T47D (cell line): ENCODE measurements at regions not wholly inside any gene's neighbourhood (a gene's known extent, or its start where the extent isn't known, plus 50 kb on each side); places are given as distances from the start of the nearest gene placed in this dataset.

ENCODE experiments used
- DNase-seq, 2 experiments: peaks; one replicate each; pipeline versions ENCODE4 v3.0.0 to v3.0.0-alpha.2; 2011 to 2012; ENCODE audit warnings: low read depth in 1 of 2, low spot score in 1 of 2
- JUND ChIP-seq: IDR thresholded peaks from 2 replicates; pipeline ENCODE4 v1.6.1; 2012; ENCODE audit warnings: low read depth
- in situ Hi-C: cut with HindIII; loops from 2 replicates; pipeline ENCODE4 v1.10.0; 2016; ENCODE audit warnings: low sequenced_read_pairs, low pct_unique_long_range_greater_than_20kb

DNA sequence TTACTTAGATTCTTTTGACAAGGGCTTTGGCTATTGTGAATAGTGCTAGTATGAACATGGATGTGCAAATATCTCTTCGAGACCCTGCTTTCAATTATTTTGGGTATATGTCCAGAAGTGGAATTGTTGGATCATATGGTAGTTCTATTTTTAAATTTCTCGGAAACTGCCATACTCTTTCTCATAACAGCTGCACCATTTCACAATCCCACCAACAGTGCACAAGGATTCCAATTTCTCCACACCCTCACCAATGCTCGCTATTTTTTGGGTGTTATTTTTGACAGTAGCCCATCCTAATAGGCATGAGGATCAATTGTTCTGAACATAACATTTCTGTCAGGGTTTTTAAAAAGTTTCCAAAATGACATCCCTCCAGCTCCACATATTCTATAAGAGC lies 69.2 kb upstream of the ESR1 start:
- in situ Hi-C loops: no loop called here
- TF ChIP-seq JUND: no peak
- no peak for DNase-seq

DNA sequence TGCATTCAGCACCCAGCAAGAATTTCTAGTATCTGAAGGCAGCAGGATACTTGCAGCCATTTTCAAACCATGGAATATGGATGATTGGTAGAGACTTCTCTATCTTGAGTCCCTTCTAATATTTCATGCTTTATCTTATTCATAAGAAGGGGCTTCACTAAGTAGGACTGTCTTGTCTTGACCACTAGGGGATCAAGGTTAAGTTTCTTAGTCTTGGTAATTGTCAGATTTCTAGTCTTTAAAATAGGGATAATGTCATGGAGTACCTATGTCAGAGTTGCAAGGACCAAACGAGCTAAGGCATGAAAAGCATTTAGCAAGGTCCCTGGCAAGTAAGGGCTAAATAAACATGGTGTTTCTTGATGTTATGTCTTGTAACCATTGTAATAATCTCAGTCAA lies 68.5 kb upstream of the ESR1 start:
- TF ChIP-seq JUND: no peak
- in situ Hi-C loops: no loop called here
- no peak for DNase-seq

DNA sequence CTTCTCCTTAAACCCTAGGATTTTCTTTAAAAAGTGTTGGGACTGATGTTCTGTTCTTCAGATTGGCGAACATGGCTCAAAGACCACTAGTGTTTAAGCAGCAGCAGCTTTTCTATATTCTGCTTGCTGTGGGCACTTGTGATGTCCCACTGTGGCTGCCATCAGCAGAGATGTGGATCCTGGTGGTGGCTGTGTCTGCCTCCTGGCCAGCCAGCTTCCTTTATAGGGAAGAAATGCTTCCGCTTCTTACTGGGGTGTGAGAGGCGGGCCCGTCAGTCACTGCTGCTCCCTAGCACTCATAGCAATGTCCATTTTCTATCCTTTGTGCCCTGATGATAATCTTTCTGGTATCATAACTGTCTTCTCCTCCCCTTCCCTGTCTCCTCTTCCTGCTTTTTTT lies 66.7 kb upstream of the ESR1 start:
- no peak for DNase-seq
- in situ Hi-C loops: no loop called here
- no peak for TF ChIP-seq JUND

GRCh38 chr6:151747896-151748295 lies 59.6 kb upstream of the ESR1 start:
- DNase-seq: no peak
- no peak for TF ChIP-seq JUND
- in situ Hi-C loops: no loop called here

GRCh38 chr6:151749341-151749740 lies 58.1 kb upstream of the ESR1 start:
- in situ Hi-C loops: no loop called here
- no peak for TF ChIP-seq JUND
- DNase-seq: no peak

GRCh38 chr6:151753581-151753980 lies 53.9 kb upstream of the ESR1 start:
- DNase-seq: peak in 1 of 2 experiments; percentile 55
- TF ChIP-seq JUND: no peak
- in situ Hi-C loops: no loop called here

DNA sequence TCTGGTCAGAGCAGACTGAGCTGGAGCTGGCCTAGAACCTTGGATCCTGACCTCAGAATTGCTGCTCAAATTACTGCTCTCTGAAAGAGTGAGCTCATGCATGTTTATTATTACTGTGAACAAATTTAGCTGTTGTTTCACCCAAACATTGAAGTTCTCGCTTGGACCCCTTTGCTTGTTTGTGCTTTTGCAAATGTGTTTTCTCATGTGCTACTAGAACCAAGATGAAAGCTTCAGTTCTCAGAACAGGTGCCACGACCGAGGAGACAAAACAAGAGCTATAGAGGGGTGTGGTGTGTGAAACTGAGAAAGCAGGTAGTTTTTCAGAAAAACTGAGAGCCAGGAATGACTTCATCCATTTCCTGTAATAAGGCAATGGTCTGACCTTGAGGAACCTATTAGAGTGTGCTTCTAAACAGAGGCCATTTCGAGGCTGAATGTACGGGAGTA lies 50.0 kb upstream of the ESR1 start:
- in situ Hi-C loops: no loop called here
- TF ChIP-seq JUND: no peak
- no peak for DNase-seq
